Stimulated activated CD8-positive, alpha-beta memory T cell treated with anti-CD3 and anti-CD28 coated beads, Interleukin-4, amount 100 ng/mL, for 24 hours (primary cell): ENCODE measurements at regions not wholly inside any gene's neighbourhood (a gene's known extent, or its start where the extent isn't known, plus 50 kb on each side); places are given as distances from the start of the nearest gene placed in this dataset.
"Not testable (repeated sequence)": the region's sequence is repeated elsewhere in the genome, so short reads cannot be mapped to it uniquely, and the experiment has no call there.

Experiments used
- DNase-seq: peaks from one replicate; pipeline ENCODE4 v3.0.0-alpha.2; 2020; ENCODE audit warnings: low read depth

DNA sequence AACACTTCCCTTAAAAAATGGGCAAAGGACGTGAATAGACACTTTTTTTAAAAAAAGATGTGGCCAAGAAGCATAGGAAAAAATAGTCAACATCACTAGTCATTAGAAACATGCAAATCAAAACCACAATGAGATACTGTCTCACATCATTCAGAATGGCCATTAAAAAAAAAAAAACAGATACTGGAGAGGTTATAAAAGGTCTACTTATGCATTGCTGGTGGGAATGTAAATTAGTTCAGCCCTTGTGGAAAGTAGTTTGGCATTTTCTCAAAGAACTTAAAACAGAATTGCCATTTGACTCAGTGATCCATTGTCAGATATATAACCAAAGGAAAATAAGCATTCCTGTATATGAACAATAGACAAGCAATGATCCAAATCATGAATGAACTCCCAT lies 352.8 kb upstream of the EPHA5 start:
- no peak for DNase-seq

DNA sequence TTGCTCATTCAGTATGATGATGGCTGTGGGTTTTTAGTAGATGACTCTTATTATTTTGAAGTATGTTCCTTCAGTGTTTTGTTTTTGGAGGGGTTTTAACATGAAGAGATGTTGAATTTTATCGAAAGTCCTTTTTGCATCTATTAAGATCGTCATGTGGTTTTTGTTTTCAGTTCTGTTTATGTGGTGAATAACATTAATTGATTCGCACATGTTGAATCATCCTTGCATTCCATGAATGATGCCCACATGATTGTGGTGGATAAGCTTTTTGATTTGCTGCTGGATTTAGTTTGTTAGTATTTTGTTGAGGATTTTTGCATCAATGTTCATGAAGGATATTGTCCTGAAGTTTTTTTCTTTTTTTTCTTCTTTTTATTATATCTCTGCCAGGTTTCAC lies 347.4 kb upstream of the EPHA5 start:
- DNase-seq: no peak

DNA sequence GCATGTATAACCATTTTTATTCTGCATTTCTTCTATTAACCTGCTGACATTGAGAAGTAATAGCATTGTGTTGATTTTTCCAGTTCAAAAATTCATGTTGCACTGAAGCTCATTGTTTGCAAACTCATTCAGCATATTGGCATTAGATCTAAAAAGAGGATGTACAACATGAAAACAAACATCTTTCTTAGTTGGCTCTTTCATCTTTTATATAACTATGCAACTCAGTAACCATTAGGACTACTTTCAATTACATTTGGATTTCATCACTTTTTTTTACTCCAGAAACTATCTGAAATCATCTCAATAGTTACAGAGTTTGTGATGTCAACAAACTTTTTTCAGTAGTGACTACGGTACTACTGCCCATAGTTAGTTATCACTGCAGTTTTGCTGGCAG lies 346.0 kb upstream of the EPHA5 start:
- DNase-seq: no peak

DNA sequence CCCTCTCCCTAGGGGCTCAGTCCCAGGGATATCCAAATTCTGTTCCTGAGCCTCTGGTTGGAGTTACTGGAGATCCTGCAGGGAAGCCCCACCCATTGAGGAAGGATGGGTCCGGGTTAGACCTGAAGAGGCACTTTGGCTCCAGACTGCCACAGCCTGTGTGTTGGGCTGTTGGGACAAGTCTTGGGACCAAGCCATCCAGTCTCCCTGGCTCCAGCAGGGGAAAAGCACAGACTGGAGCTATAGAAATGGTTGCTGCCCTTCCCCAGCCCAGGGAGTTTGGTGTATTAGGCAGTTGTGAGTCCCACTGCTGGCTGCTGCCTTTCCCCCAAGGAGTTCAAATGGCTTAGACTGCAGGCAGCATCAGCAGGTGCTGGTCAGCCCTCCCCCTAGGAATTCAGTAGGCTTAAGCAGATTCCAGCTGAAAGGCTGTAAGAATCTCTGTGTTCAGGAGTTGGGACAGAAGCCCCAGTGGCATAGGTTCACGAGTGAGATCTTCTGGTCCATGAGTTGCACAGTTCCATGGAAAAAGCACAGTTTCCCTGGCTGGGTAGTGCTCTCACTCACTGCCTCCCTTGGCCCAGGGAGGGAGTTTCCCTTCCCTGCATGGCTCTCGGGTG lies 344.0 kb upstream of the EPHA5 start:
- no peak for DNase-seq

DNA sequence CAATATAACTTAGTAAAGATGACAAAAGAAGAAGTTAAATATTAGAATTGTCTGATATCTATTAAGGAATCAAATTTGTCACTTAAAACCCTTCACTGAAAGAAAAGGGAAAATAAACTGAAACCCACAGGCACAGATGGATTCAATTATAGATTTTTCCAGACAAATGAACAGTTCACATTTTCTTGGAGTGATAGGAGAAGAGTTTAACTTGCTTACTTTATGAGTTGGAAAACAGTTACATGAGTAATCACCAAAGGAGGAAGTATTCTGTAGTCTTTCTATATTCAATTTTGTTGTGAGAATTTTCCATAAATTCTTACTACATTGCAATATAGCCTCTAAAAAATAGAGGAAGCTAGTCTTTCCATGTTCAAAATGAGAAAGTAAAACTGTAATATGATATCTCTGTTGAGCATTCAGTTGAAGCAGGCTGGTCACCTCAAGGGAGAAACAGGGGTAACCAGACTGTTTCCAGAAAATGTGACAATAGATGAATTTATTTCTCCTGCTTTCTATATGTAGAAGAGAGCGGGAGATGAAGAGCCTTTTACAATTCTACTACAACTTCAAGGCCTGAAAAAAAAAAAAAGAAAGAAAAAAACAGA lies 330.3 kb upstream of the EPHA5 start:
- DNase-seq: no peak

DNA sequence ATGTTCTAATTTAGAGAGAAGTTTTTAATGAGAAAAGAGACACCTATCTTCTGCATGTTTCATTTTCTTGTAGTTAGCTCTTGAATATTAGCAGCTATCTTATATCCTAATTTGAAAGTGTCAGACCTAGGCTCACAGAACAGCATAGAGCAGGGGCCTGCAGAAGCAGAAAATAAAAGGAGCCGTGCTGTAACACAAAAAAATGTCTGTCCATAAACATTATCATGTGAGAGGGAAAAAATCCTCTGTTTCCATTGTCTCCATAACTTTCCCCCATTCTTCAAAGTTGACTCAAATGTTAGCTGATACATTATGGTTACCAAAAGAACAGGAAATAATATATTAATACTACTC lies 329.2 kb upstream of the EPHA5 start:
- DNase-seq: no peak

DNA sequence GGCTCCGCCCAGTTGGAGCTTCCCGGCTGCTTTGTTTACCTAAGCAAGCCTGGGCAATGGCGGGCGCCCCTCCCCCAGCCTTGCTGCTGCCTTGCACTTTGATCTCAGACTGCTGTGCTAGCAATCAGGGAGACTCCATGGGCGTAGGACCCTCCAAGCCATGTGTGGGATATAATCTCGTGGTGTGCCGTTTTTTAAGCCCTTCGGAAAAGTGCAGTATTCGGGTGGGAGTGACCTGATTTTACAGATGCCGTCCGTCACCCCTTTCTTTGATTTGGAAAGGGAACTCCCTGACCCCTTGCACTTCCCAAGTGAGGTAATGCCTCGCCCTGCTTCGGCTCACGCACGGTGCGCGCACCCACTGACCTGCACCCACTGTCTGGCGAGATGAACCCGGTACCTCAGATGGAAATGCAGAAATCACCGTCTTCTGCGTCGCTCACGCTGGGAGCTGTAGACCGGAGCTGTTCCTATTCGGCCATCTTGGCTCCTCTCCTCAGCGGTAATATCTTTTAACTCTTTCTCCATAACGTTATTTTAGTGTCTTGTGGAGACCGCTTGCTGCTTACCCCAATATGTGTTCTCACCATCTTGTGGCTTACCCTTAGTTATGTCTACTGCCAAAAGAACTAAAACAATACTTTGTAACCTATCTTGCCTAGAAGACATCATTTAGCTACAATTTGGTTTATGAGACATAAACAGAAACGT lies 328.7 kb upstream of the EPHA5 start:
- not testable (repeated sequence) for DNase-seq

DNA sequence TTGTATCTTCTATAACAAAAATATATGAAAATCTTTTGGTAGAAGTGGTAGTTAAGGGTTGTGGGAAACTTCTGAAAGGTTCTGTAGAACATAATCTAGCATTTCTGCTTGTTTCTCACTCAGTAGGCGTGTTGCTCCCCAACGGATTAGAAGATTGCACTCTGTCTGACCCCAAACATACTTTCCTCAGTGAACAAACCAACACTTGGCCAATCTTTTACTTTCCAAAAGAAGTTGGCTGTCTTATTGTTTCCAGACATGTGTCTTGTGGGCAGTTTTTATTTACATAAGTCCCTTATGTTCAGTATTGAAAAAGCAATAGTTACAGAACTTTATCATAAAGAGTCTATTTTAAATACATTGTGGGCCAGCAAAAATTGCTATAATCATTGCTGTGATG lies 312.8 kb upstream of the EPHA5 start:
- no peak for DNase-seq

DNA sequence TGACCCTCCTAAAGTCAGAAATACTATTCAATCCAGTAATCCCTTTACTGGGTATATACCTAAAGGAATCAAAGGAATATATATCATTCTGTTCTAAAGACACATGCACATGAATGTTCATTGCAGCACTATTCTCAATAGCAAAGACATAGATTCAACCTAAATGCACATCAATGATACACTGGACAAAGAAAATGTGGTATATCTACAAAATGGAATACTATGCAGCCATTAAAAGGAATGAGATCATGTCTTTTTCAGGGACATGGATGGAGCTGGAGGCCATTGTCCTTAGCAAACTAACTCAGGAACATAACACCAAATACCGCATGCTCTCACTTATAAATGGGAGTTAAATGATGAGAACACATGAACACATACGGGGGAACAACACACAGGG lies 306.0 kb upstream of the EPHA5 start:
- DNase-seq: no peak

DNA sequence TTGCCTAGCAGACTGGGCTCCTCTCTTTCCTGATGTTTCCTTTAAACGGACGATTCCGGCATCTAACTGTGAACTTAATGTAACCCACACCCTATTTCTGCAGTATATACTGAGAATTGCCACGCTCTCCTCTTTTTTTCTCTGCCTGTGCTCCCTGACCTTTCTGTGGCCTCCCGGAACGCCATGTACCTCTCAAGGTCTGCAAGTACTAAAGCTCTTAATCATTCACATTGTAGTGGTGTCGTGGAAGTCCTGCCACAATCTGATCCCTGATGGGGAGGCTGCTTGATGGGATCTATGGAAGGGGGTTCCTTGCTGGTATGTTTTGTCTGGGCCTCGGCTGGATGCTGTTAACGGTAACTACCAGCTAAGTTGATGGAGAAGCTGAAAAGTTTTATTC lies 302.9 kb upstream of the EPHA5 start:
- DNase-seq: no peak

DNA sequence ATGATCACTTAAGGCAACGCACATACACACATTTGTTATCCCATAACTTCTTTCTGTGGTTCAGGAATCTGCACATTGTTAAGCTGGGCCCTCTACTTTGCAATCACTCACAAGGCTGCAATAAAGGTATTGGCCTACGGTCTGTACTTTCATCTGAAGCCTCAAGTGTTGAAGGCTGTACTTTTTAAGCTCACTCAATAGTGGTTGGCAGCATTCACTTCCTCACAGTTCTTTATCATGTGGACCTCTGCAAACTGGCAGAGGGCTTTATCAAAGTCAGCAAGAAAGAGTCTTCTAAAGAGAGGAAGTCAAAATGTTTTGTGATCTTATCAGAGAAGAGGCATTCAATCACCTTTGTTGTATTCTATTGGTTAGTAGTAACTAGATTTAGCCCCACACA lies 301.4 kb upstream of the EPHA5 start:
- no peak for DNase-seq

DNA sequence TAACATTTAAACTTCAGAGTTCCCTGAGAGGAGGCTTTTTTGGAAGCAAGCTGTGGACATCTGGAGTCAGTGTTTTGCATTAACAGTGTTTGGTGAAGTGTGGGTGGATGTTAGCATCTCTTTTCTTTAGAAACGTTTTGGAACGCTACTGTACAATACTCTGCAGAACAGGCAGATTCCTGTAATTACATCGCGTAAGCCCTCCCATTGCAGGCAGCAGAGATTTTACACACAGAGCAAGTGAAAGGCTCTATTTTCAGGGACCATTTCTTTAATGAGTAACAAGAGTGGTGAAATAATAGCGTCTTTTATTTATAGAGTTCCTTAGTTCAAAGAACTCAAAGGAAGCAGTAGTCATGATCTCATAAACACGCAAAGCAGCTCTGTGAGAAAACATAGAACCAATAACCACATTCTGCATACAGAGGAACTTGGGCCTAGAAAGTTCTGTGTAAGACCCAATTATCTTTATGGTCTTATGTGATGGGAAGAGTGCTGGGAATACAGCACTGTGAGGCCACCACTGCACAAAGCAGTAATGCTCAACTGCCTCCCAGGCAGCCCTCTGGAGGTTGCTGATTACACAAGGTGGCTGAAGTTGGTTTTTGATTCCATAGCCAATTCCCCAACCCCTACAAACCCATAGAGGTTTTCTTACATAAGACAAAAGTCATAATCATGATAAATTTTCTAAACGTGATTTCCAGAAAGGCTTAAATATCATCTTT lies 298.7 kb upstream of the EPHA5 start:
- DNase-seq: no peak

DNA sequence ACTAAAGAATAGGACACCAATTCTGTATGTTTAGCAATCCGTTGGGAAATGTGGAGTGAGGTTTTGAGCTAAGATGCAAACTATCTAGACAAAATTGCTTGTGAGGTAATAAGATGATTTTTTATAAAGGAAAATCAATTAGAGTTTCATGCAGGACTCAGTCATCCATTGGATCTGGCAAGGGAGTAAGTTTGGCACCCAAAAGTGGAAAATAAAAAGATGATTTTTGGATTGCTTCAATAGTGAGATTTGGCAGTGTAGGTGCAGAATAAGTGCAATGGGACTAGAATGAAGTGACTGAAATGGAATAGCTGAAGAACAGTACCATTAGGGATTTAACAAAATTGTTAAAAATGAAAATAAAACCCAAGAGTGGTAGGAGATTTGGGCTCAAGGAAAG lies 290.5 kb upstream of the EPHA5 start:
- DNase-seq: no peak

DNA sequence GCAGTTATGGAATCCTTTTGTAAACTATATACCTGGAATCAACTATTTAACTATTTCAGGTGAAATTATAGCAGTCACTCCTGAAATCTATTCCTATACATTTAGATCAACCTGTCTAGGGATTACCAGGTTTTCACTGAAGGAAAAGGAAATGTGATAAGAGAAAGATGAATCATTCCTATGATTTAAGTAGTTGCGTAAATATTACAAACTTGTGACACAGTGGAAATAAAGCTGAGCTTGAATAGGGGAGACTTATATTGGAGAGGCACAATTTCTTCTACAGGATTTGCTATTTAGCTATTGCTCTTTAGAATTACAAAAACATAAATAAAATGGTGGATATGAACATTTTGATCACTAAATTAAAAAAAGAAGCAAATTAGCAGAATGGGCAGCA lies 284.1 kb upstream of the EPHA5 start:
- DNase-seq: no peak

DNA sequence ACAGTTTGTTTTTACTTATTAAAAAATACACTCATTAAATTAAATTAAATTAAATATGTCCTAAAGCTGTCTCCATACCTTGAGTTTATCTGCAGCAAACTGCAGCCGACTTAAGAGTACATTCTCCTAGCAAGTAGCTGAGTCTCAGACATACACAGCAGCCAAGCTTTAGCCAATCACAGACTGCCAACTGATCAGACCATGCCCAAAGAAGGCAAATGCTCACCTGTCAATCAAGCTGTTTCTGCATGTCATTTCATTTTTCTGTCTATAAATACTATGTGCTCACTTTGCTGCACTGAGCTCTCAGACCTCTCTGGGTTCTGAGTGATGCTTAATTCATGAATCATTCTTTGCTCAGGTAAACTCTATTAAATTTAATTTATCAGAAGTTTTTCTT lies 280.9 kb upstream of the EPHA5 start:
- DNase-seq: no peak

DNA sequence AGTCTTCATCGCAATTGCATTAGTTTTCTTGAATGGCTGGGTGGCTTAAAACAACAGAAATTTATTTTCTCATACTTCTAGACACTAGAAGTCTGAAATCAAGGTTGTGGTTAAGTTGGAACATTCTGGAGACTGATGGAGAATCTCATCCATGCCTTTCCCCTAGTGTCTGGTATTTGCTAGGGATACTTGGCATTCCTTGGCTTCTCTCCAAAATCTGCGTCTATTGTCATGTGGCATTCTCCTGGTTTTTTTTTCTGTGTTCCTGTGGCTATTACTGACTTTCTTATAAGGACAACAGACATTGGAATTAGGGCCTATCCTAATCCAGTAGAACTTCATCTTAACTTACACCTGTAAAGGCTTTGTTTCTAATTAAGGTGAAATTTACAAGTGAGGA lies 272.8 kb upstream of the EPHA5 start:
- no peak for DNase-seq

DNA sequence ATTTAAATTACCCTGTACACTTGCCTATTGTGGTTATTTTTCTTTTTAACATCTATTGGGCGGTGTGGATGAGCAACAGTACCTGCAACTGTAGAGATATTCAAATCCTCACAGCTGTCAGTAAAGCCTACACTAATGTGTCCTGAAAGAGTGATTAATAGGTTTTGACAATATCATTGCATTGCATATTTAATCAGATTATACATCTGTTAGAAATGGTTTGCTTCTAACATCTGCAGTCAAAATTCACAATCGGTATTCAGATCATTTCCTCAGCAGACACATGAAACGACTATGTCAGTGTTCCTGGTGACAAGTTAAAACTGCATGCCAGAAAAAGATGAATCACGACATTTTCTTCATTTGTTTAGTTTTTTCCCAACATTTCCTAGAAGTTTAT lies 254.6 kb upstream of the EPHA5 start:
- DNase-seq: no peak

DNA sequence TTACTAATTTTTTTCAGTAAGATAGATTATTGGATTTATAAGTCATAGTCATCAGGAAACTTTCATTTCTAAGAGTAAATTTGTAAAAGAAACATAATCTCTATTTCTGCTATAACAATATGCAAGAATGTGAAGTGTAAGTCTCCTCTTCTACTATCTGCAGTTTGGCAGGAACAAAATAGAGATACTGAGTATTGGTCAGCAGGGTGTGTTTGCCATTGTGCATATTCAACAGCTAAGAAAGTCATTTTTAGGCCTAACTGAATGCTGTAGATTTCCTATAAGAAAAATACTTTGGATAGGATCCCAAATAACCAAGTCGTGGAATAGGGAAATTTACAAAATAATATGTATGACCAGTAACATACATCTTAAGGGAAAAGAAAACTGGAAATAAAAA lies 253.3 kb upstream of the EPHA5 start:
- no peak for DNase-seq

DNA sequence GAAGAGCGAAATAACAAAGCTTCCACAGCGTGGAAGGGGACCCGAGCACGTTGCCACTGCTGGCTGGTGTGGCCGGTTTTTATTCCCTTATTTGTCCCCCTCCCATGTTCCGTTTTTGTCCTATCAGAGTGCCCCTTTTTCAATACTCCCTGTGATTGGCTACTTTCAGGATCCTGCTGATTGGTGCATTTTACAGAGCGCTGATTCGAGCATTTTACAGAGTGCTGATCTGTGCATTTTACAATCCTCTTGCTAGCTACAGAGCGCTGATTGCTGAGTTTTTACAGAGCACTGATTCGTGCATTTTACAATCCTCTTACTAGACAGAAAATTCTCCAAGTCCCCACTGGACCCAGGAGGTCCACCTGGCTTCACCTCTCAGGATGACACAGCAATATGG lies 250.9 kb upstream of the EPHA5 start:
- DNase-seq: no peak

DNA sequence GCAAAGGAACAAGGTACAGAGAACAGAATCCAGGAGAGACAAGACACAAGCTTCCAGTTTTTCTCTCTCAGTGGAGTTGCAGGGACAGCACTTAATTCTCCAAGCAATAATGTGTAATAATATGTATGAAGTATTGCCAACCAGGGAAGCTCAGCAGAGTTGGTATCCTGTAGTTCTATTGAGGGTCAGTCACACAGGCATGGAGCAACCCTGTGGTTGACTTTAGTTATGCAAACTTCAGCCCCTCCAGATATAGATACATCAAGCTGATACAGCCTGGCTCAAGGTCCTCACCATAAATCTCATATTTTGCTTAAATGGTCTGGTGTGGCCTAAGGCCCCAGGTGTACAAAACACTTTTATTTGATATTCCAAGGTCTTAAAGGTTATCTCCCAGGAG lies 248.6 kb upstream of the EPHA5 start:
- DNase-seq: no peak

DNA sequence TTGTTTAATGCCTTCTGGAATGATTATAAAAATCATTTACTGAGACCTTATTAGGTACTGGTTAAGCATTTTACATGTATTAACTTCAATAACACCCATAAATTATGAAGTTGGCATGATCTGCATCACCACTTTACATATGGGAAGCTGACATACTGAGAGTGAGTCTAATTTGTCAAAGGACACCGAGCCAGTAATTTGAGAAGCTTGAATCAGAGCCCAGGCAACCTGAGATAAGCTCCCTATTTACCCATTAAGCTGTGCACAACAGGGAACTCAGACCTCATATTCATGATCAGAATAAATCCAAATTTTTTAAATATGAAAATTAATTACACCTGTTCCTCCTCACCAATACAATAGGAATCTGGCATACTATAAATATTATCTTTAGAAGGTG lies 247.9 kb upstream of the EPHA5 start:
- no peak for DNase-seq

DNA sequence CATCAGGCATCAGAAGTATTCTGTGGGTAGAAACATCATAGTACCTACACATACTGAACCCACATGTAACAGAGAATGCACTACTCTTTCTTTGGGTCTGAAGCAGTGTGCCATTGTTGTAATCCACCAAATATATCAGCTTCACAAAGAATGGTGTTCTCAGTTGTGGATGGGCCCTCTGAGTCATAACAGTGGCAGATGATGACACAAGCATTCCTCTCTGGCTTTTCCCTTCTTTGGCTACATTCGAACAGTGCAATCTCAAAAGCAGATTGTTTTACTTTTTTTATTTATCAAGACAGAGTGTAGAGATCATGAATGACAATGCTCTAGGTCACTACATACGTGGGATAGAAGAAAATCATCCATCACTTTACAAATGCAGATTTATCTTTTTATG lies 247.2 kb upstream of the EPHA5 start:
- no peak for DNase-seq

DNA sequence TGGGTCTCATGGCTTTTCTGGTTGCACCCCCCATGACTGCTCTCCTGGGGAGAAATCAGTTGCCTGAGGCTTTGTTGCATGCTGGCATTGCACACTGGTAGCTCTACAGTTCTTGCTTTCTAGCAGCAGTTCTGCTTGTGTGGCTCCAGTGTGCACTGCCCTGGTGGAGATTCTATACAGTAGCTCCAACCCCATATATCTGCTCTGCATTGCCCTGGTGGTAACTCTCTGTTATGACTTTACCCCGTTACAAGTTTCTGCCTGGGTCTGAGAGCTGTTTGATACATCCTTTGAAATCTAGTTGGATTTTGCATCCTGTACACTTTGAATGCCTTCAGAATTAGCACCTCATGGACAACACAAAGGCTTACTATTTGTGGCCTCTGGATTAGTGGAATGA lies 241.4 kb upstream of the EPHA5 start:
- DNase-seq: no peak
